Nephron progenitor cell (in vitro differentiated cells): ENCODE measurements at regions not wholly inside any gene's neighbourhood (a gene's known extent, or its start where the extent isn't known, plus 50 kb on each side); places are given as distances from the start of the nearest gene placed in this dataset.
A peak's percentile ranks its signal among the peaks of the same experiment; 100 is the strongest.

Source experiments
- DNase-seq: peaks from one replicate; pipeline ENCODE4 v3.0.0; 2021
- H3K27ac Mint-ChIP-seq: 2 replicates; pipeline ENCODE4 v1.8.0; 2021; ENCODE audit warnings: mild to moderate bottlenecking, moderate library complexity, mixed read lengths
- H3K27me3 Mint-ChIP-seq: 2 replicates; pipeline ENCODE4 v1.8.0; 2021; ENCODE audit warnings: mild to moderate bottlenecking, low read depth, mixed read lengths; ENCODE audit not compliant: poor library complexity
- H3K36me3 Mint-ChIP-seq: 2 replicates; pipeline ENCODE4 v1.8.0; 2021; ENCODE audit warnings: low read depth, mixed read lengths
- H3K4me1 Mint-ChIP-seq: 2 replicates; pipeline ENCODE4 v1.8.0; 2021; ENCODE audit warnings: mixed read lengths
- H3K4me3 Mint-ChIP-seq: 2 replicates; pipeline ENCODE4 v1.8.0; 2021; ENCODE audit warnings: mild to moderate bottlenecking, moderate library complexity, mixed read lengths
- H3K9me3 Mint-ChIP-seq: 2 replicates; pipeline ENCODE4 v1.8.0; 2021; ENCODE audit warnings: mild to moderate bottlenecking, moderate library complexity, mixed read lengths
- TF ChIP-seq, protein P1 (sequence below): fragments of 200-600 bp; sonication (generic); IDR thresholded peaks from 2 replicates; pipeline ENCODE4 v1.5.0; 2021; ENCODE audit warnings: antibody characterized with exemption

GRCh38 chr6:168387426-168387825, 53.6 kb upstream of the SMOC2 start:
- TF ChIP-seq, protein P1, sequence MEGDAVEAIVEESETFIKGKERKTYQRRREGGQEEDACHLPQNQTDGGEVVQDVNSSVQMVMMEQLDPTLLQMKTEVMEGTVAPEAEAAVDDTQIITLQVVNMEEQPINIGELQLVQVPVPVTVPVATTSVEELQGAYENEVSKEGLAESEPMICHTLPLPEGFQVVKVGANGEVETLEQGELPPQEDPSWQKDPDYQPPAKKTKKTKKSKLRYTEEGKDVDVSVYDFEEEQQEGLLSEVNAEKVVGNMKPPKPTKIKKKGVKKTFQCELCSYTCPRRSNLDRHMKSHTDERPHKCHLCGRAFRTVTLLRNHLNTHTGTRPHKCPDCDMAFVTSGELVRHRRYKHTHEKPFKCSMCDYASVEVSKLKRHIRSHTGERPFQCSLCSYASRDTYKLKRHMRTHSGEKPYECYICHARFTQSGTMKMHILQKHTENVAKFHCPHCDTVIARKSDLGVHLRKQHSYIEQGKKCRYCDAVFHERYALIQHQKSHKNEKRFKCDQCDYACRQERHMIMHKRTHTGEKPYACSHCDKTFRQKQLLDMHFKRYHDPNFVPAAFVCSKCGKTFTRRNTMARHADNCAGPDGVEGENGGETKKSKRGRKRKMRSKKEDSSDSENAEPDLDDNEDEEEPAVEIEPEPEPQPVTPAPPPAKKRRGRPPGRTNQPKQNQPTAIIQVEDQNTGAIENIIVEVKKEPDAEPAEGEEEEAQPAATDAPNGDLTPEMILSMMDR, result no peak
- H3K4me1 Mint-ChIP-seq, result peaks cover 58% of the 10 kb centered on the region
- no peaks in the 10 kb centered on the region for H3K36me3 Mint-ChIP-seq
- peaks cover 4% of the 10 kb centered on the region for H3K27me3 Mint-ChIP-seq
- H3K4me3 Mint-ChIP-seq, result no peak overlapping the region
- H3K27ac Mint-ChIP-seq, result no peak overlapping the region
- H3K9me3 Mint-ChIP-seq, result no peaks in the 10 kb centered on the region
- no peak for DNase-seq

GRCh38 chr6:168387911-168388310, 53.1 kb upstream of the SMOC2 start:
- DNase-seq, result peak; percentile 37
- TF ChIP-seq, protein P1, result no peak
- Mint-ChIP-seq H3K27ac (no peak overlapping the region), H3K9me3 (no peaks in the 10 kb centered on the region), H3K4me1 (peaks cover 61% of the 10 kb centered on the region), H3K27me3 (peaks cover 6% of the 10 kb centered on the region), H3K36me3 (no peaks in the 10 kb centered on the region), H3K4me3 (no peak overlapping the region)

- Mint-ChIP-seq H3K36me3 (no peaks in the 10 kb centered on the region), H3K27ac (no peak overlapping the region), H3K9me3 (no peaks in the 10 kb centered on the region), H3K4me3 (no peak overlapping the region), H3K4me1 (peaks cover 59% of the 10 kb centered on the region), H3K27me3 (peaks cover 9% of the 10 kb centered on the region)
- TF ChIP-seq, protein P1, result no peak
- no peak for DNase-seq
These were observed 52.0 kb upstream of the SMOC2 start for GRCh38 chr6:168388641-168389633.

- Mint-ChIP-seq H3K27ac (no peak overlapping the region), H3K36me3 (no peaks in the 10 kb centered on the region), H3K27me3 (peaks cover 11% of the 10 kb centered on the region), H3K4me1 (peaks cover 45% of the 10 kb centered on the region), H3K4me3 (no peak overlapping the region), H3K9me3 (no peaks in the 10 kb centered on the region)
- no peak for DNase-seq
- TF ChIP-seq, protein P1, result no peak
These were observed 50.1 kb upstream of the SMOC2 start for GRCh38 chr6:168390749-168391420.
